Natural killer cell (primary cell): ENCODE measurements at regions not wholly inside any gene's neighbourhood (a gene's known extent, or its start where the extent isn't known, plus 50 kb on each side); places are given as distances from the start of the nearest gene placed in this dataset.

ENCODE experiments used
- ATAC-seq, 3 donors: fragments of 150-1000 bp in 2 of 3; fragments of 200-7000 bp in 1 of 3; cut with Tn5 transposase; 1 replicate in 1 of 3; 2 replicates in 2 of 3; pipeline ENCODE4 v1.10.0; 2021; ENCODE audit warnings: mild to moderate bottlenecking in 2 of 3, moderate library complexity in 2 of 3
- DNase-seq, 2 donors: peaks; one replicate each; pipeline versions ENCODE4 v3.0.0 to v3.0.0-alpha.2; 2013 to 2021; ENCODE audit warnings: mixed read lengths in 1 of 2
- H3K27ac ChIP-seq: one replicate; pipeline ENCODE4 v1.5.1; 2013; ENCODE audit warnings: mild to moderate bottlenecking, low read length
- H3K27me3 ChIP-seq: one replicate; pipeline ENCODE4 v1.6.1; 2013; ENCODE audit warnings: low read length; ENCODE audit not compliant: control insufficient read depth, insufficient read depth
- H3K36me3 ChIP-seq: one replicate; pipeline ENCODE4 v1.6.1; 2013; ENCODE audit warnings: low read length; ENCODE audit not compliant: control insufficient read depth, insufficient read depth
- H3K4me1 ChIP-seq: one replicate; pipeline ENCODE4 v1.6.1; 2013; ENCODE audit warnings: low read length; ENCODE audit not compliant: control insufficient read depth, insufficient read depth
- H3K4me3 ChIP-seq: one replicate; pipeline ENCODE4 v1.5.1; 2013; ENCODE audit warnings: low read length
- H3K9me3 ChIP-seq: one replicate; pipeline ENCODE4 v1.6.1; 2013; ENCODE audit warnings: low read length; ENCODE audit not compliant: control insufficient read depth, insufficient read depth
- H3K27ac Mint-ChIP-seq, 2 donors: one replicate each; pipeline ENCODE4 v1.8.0; 2022; ENCODE audit warnings: mild to moderate bottlenecking in 2 of 2, mixed read lengths in 2 of 2, moderate library complexity in 1 of 2
- H3K27me3 Mint-ChIP-seq, 2 donors: one replicate each; pipeline ENCODE4 v1.8.0; 2022; ENCODE audit warnings: low read depth in 2 of 2, mixed read lengths in 2 of 2
- H3K36me3 Mint-ChIP-seq: one replicate; pipeline ENCODE4 v1.8.0; 2022; ENCODE audit warnings: mixed read lengths
- H3K4me1 Mint-ChIP-seq, 2 donors: one replicate each; pipeline ENCODE4 v1.8.0; 2022; ENCODE audit warnings: mixed read lengths in 2 of 2
- H3K4me3 Mint-ChIP-seq: one replicate; pipeline ENCODE4 v1.8.0; 2022; ENCODE audit warnings: mild to moderate bottlenecking, moderate library complexity, mixed read lengths
- H3K9me3 Mint-ChIP-seq, 2 donors: one replicate each; pipeline ENCODE4 v1.8.0; 2022; ENCODE audit warnings: mixed read lengths in 2 of 2
- WGBS: methylation state at CpG from one replicate; pipeline ENCODE4 v1.1.7; 2013; ENCODE audit warnings: missing lambda C conversion rate; ENCODE audit not compliant: insufficient coverage; 5-methylcytosine and 5-hydroxymethylcytosine counted together
- intact Hi-C: fragments of 100-400 bp; cut with micrococcal nuclease; formaldehyde crosslinking; loops from one replicate; pipeline ENCODE4 v1.14.2; 2022
- TF ChIP-seq, protein P1 (sequence below): fragments of 200-600 bp; IDR thresholded peaks from one replicate; pipeline ENCODE4 v1.8.0; 2022; ENCODE audit warnings: antibody characterized with exemption

DNA sequence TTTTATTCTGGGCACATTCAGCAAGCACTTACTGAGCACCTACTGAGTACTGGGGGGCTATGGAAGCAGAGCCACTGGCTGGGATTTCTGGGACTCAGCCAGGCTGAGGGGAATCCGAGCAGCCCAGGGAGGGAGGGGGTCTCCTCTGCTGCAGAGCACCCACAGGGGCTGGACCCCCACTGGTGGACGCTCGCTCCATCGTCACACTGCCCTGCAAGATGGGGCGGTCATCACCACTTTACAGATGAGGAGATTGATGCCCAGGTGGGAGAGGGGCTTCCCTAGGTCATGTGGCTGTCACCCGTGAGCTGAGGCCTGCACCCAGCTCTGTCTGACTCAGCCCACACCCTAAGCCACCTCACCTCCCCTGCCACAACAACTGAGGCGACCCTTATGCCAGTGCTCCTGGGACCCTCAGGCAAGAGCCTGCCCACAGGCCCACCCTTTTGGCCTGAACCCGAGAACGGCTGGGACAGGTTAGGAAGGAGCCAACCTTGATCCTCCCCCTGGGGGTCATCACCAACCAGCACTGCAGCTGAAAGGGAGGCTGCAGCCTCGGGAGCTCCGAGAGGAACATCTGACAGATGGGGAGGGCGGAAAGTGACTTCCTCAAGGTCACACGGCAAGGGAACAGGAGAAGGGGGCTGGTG, 74.4 kb downstream of the SERPINA3 start:
- H3K4me1 Mint-ChIP-seq, result no peaks in the 10 kb centered on the region
- no peak overlapping the region for H3K27ac Mint-ChIP-seq
- Histone ChIP-seq H3K27me3 (no peaks in the 10 kb centered on the region), H3K9me3 (no peaks in the 10 kb centered on the region), H3K36me3 (no peaks in the 10 kb centered on the region), H3K4me1 (peaks cover 4% of the 10 kb centered on the region), H3K4me3 (no peak overlapping the region), H3K27ac (no peak overlapping the region)
- H3K36me3 Mint-ChIP-seq, result no peaks in the 10 kb centered on the region
- 87% methylated on average over 13 of the region's 13 CpGs for WGBS
- DNase-seq, result no peak
- no peaks in the 10 kb centered on the region for H3K9me3 Mint-ChIP-seq
- intact Hi-C loops, result no loop called here
- H3K27me3 Mint-ChIP-seq, result peaks cover 9 to 15% of the 10 kb centered on the region in 2 donors
- TF ChIP-seq, protein P1, sequence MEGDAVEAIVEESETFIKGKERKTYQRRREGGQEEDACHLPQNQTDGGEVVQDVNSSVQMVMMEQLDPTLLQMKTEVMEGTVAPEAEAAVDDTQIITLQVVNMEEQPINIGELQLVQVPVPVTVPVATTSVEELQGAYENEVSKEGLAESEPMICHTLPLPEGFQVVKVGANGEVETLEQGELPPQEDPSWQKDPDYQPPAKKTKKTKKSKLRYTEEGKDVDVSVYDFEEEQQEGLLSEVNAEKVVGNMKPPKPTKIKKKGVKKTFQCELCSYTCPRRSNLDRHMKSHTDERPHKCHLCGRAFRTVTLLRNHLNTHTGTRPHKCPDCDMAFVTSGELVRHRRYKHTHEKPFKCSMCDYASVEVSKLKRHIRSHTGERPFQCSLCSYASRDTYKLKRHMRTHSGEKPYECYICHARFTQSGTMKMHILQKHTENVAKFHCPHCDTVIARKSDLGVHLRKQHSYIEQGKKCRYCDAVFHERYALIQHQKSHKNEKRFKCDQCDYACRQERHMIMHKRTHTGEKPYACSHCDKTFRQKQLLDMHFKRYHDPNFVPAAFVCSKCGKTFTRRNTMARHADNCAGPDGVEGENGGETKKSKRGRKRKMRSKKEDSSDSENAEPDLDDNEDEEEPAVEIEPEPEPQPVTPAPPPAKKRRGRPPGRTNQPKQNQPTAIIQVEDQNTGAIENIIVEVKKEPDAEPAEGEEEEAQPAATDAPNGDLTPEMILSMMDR, result no peak
- no peak for ATAC-seq
- H3K4me3 Mint-ChIP-seq, result no peak overlapping the region

DNA sequence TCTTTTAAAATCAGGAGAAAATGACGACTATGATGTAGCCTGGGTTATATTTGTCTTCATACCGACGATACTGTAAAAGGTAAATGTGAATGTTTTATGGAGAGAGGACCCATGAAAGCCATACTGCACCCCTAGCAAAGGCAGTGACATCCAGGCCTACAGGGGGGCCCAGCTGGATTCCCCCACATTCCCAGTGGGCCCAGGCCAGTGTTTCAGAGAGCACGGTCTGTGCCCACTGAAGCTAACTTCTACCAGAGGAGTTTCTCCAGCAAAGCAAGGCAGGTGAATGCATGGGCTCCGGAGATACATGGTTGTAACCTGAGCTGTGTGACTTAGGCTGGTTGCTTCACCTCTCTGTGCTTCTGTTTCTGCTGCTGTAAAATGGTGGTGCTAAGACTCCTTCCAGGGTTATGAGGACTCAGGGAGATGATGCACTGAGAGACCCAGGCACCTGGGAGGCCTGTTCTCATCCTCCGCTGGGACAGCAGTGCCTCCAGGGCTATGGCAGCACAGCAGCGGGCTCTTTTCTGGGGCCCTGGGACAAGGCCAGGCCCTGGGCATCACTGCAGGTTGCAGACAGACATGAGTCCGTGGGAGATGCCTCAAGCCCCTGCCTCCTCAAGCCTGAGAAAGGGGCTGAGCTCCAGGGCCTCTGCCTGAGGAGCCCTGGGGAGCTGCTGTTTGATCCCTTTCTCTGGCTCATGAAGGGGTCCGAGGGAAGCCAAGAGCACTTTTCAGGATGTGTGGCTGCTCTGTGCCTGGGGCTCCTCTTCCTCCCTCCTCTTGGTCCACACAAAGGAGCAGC, 73.7 kb downstream of the SERPINA3 start:
- Histone ChIP-seq H3K9me3 (no peaks in the 10 kb centered on the region), H3K36me3 (no peaks in the 10 kb centered on the region), H3K4me3 (no peak overlapping the region), H3K27ac (no peak overlapping the region), H3K4me1 (peaks cover 4% of the 10 kb centered on the region), H3K27me3 (no peaks in the 10 kb centered on the region)
- 87% methylated on average over 9 of the region's 9 CpGs for WGBS
- Mint-ChIP-seq H3K27ac (no peak overlapping the region), H3K4me1 (no peaks in the 10 kb centered on the region), H3K9me3 (no peaks in the 10 kb centered on the region), H3K4me3 (no peak overlapping the region), H3K27me3 (peaks cover 4 to 9% of the 10 kb centered on the region in 2 donors), H3K36me3 (no peaks in the 10 kb centered on the region)
- TF ChIP-seq, protein P1, result no peak
- intact Hi-C loops, result no loop called here
- DNase-seq (no peak), ATAC-seq (no peak)

DNA sequence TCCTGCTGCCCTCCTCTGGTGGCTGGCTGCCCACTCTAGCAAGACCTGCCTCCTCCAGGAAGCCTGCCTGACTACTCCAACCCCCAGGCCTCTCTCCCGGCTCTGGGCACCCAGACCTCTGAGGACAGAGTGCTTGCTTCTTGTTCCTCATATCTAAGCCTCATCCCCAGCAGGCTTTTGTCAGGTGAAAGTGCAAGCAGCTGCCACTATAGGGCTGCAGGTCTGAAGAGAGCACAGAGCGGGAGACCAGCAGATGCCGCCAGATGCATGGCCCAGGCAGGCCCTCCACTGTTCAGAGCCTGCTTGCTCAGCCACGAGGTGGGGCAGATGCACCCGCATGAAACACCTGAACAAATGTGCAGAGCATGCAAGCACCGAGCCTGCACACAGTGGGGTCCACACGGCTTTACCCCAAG, 73.0 kb downstream of the SERPINA3 start:
- no peak overlapping the region for H3K4me3 ChIP-seq
- H3K9me3 ChIP-seq, result no peaks in the 10 kb centered on the region
- H3K36me3 Mint-ChIP-seq, result no peaks in the 10 kb centered on the region
- peaks cover 4% of the 10 kb centered on the region for H3K4me1 ChIP-seq
- ATAC-seq, result no peak
- intact Hi-C loops, result no loop called here
- no peak overlapping the region for H3K27ac Mint-ChIP-seq
- H3K27ac ChIP-seq, result no peak overlapping the region
- H3K27me3 Mint-ChIP-seq, result peaks cover 2% of the 10 kb centered on the region in 2 donors
- H3K4me1 Mint-ChIP-seq, result no peaks in the 10 kb centered on the region
- no peaks in the 10 kb centered on the region for H3K9me3 Mint-ChIP-seq
- 84% methylated on average over 7 of the region's 7 CpGs for WGBS
- H3K27me3 ChIP-seq, result no peaks in the 10 kb centered on the region
- TF ChIP-seq, protein P1, result no peak
- no peak overlapping the region for H3K4me3 Mint-ChIP-seq
- no peak for DNase-seq
- H3K36me3 ChIP-seq, result no peaks in the 10 kb centered on the region
